Skin epidermis (tissue), 12 donors: ENCODE measurements at regions not wholly inside any gene's neighbourhood (a gene's known extent, or its start where the extent isn't known, plus 50 kb on each side); places are given as distances from the start of the nearest gene placed in this dataset.

Source experiments
- H3K27ac ChIP-seq, 21 experiments: fragments of 200-600 bp; sonication (generic) in 11 of 21; one replicate each; pipeline ENCODE4 v1.5.0; 2020; ENCODE audit warnings: mild to moderate bottlenecking in 3 of 21, inconsistent platforms in 2 of 21, moderate library complexity in 2 of 21
- H3K4me3 ChIP-seq, 7 experiments: fragments of 200-600 bp; sonication (generic) in 2 of 7; one replicate each; pipeline ENCODE4 v1.5.0; 2020; ENCODE audit warnings: inconsistent platforms in 2 of 7, mild to moderate bottlenecking in 2 of 7, moderate library complexity in 1 of 7

DNA sequence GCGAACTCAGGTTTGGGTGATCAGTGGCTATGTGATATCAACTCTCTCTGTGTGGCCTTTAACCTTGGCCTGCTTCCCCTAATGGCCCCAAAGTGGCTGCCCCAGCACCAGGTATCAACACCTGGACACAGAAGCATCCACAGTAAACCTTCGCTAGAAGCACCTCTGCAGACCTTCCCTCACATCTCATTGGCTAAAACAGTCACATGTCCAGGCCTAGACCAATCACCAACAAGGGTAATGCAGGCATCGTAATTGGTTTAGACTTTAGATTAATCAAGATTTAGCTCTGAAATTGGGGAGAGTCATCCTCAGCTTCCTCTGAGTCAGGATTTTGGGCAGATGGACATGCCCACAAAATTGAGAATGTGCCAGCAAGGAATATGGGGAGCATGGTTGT lies 92.5 kb upstream of the MYL2 start:
- Histone ChIP-seq H3K27ac (no peak overlapping the region), H3K4me3 (no peak overlapping the region)

DNA sequence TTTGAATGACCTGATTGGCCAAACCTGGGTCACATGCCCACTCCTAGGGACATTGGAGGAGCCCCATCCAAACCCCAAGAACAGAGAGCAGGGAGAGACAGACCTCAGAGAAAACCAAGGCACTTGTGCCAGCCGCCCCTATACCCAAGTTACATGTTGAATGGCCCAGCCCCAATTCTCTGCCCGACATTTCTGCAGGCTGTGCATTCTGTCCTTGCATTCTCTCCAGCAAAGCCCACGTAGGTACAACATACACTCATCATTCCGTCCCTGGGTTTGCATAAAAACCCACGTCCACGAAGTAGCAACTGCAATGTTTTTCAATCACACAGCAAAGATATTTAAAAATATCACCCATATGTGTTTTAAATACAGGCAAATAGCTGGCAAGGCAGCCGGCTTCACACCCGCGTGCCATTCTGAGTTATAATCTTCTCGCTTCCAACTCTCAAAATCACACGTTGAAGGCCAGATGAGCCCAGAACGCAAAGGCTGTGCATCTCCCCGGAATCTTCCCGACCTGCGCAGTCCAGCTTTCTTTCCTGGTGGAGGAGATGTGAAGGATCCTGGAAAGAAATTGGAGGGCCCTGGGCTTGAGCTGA lies 91.7 kb upstream of the MYL2 start:
- Histone ChIP-seq H3K4me3 (no peak overlapping the region), H3K27ac (no peak overlapping the region)

DNA sequence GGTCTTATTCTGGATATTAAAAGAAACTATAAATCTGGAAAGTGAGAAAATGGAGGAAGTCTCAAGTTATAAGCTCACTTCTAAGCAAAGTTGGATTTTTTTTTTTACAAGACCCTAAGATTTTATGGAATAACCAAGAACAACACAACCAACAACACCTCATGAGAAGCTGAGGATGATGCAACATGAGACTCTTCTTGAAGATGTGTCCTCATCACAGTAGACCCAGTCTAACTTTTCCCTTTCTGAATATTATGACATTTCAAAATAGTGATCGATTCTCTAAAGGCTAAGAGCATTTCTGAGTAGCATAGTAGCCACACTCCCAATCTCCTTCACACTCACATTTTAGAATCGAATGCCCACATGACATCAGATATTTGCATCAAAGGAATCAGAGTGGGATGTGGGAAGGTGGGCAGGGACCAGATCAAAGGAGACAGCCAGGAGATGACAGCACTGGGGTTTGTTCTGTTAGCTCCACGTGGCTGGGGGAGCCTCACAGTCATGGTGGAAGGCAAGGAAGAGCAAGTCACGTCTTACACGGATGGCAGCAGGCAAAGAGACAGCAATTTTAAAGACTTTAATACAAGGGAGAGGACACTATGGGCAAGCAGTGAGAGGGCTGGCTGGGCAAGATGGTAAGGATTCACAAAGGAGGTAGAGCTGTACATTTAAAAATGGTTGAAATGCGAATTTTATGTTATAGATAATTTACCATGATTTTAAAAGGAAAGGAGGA lies 90.7 kb upstream of the MYL2 start:
- Histone ChIP-seq H3K27ac (no peak overlapping the region), H3K4me3 (no peak overlapping the region)

DNA sequence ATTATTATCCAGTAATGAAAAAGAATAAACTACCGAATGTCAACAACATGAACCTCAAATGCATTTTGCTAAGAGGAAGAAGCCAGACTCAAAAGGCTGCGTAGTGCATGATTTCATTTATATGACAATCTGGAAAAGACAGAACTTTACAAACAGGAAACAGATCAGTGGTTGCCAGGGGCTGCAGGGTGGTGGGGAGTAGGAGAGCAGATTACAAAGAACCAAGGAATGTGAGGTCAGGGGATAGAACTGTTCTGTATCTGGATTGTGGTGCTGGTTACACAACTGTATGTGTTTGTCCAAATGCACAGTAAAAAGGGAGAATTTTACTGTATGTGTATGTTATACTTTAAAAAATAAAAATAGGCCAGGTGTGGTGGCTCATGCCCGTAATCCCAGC lies 89.7 kb upstream of the MYL2 start:
- H3K27ac ChIP-seq: no peak overlapping the region
- H3K4me3 ChIP-seq: no peak overlapping the region

DNA sequence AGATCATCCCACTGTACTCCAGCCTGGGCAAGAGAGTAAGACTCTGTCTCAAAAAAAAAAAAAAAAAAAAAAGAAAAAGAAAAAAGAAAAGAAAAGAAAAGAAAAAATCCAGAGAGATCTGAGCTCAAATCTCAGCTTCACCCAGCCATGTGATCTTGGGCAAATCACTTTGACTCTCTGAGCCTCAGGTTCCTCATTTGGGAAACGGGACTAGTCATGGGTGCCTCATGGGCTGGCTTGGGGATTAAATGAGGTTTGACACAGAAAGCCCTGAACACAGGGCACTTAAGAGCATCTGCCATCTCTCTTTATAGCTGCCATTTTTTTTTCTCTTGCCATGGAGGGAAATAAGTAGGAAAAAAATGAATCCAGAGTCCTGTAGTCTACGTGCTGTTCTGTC lies 86.2 kb upstream of the MYL2 start:
- no peak overlapping the region for H3K4me3 ChIP-seq
- no peak overlapping the region for H3K27ac ChIP-seq

DNA sequence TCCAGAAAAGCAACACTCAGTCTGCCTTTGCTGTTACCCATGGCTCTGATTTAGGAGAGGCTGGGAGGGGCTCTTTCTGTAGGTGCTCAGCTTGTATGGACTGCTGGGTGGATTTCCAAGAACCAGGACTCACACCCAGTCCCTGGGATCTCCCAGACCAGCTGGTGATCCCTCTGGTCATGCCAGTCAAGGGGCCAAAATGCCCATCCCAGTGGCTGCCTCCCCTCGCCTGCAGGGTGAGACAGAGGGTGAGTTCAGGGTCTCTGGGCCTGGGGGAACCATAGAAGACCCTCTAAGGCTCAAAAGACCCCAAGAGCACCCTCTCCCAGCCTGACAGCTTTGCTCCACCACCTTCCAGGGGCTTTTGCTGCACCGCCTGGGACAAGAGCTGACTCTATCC lies 78.6 kb upstream of the MYL2 start:
- Histone ChIP-seq H3K27ac (no peak overlapping the region), H3K4me3 (no peak overlapping the region)

DNA sequence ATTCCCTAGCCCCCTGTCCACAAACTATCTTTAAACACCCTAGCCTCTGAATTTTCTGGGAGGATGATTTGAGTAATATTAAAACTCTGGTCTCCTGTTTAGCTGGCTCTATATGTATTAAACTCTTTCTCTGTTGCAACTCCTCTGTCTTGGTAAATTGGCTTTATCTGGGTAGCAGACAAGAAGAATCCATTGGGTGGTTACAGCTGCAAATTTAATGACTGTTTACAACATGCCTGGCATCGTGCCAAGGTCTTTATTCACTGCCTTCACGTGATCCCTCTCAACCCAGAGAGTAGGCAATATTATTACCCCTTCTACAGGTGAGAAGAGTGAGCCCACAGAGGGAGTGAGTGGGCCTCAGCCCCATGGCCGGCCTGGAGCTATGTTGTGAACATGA lies 77.8 kb upstream of the MYL2 start:
- H3K4me3 ChIP-seq: no peak overlapping the region

DNA sequence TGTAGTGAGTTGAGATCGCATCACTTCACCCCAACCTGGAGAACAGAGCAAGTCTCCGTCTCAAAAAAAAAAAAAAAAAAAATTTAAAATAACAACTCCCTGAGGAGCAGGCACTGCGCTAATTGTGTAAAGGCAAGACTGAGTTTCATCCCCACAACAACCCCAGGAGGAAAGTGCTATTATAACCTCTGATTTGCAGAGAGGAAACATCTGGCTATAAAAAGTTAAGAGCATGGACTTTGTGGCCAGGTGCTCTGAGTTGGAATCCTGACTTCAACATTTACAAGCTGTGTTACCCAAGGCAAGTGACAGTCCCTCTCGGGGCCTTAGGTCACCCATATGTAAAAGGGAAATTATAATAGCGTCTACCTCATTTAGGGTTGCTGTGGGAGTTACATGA lies 76.0 kb upstream of the MYL2 start:
- Histone ChIP-seq H3K4me3 (no peak overlapping the region), H3K27ac (no peak overlapping the region)

More for the DNA sequence above, 77.8 kb upstream of the MYL2 start:
- H3K27ac ChIP-seq: no peak overlapping the region

DNA sequence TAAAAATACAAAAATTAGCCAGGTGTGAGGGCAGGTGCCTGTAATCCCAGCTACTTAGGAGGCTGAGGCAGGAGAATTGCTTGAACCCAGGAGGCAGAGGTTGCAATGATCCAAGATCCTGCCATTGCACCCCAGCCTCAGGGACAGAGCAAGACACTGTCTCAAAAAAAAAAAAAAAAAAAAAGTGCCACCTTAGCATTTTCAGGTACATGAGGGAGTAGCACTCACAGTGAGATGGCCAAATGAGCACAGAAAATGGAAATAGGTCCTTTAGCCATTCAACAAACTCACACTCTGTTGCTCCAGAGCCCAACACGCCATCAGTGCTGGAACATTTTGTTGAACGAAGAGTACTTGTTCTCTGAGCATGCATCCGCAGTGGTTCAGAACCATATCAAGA lies 75.2 kb upstream of the MYL2 start:
- no peak overlapping the region for H3K27ac ChIP-seq

DNA sequence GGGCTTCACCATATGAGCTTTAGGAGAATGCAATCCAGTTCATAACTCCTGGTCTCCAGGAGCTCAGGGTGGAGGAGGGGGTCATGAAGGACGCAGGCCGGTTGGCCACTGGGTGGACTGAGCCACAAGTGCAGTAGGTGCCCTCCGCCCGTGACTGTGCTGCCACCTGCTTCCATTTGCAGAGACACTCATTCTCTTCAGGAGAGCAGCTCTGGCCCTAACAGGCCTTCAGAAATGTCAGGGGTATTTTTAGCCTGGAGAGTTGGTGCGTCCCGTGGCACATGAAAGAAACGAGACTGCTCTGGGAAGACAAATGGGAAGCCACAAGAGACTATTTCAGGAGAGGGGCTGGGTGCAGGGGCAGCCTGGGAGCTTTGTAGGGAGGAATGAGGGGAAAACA lies 74.6 kb upstream of the MYL2 start:
- Histone ChIP-seq H3K27ac (no peak overlapping the region), H3K4me3 (no peak overlapping the region)

More for the DNA sequence above, 75.2 kb upstream of the MYL2 start:
- no peak overlapping the region for H3K4me3 ChIP-seq

DNA sequence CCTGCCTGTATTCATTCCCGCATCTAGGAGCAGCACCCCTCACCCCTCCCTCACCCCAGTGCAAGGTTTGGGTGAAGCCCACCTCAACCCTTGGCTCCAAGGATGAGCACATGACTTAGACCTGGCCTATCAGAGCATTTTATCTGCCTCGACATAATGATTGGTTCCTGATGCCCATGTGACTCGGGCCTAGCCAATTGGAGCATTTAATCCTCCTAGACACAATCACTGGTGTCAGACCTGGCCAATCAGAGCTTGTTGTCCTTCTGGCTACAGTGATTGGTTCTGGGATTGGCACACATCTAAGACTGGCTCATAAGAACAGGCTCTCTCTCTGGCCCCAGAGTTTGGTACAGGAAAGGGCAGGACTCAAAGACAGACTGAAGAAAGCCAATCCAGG lies 73.1 kb upstream of the MYL2 start:
- Histone ChIP-seq H3K27ac (no peak overlapping the region), H3K4me3 (no peak overlapping the region)

DNA sequence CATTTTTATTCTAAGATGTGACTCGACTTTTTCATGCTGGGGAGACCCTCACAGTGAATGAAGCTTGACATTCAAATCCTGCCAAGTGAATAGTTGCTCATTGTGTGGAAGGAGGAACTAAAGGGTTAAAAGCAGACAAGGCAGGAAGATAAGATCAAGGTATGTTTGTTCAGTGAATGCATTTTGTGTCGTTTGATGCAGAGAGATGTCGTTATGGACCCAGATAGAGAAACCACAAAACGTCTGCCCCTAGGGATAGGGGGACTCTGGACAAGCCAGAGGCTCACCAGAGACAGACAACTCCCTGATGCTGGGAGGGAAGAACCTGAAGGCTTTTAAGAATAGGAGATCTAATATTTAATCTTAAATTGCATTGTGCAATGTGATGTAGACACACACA lies 72.5 kb upstream of the MYL2 start:
- no peak overlapping the region for H3K27ac ChIP-seq
- no peak overlapping the region for H3K4me3 ChIP-seq

DNA sequence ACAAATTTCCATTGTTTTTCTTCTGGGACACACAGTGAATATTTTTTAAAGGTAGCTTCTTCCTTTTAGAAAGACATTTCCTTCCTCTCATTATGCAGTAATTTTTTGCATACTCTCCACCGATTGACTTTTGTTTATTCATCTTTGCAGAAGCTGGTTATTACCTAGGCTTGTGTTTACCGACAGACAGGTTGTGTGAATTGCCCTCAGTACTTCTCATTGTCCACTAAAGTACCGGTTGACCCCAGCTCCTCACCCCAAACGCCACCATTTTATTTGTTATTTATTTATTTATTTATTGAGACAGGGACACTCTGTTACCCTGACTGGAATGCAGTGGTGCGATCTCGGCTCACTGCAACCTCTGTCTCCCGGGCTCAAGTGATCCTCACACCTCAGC lies 63.4 kb upstream of the MYL2 start:
- no peak overlapping the region for H3K27ac ChIP-seq
- no peak overlapping the region for H3K4me3 ChIP-seq

DNA sequence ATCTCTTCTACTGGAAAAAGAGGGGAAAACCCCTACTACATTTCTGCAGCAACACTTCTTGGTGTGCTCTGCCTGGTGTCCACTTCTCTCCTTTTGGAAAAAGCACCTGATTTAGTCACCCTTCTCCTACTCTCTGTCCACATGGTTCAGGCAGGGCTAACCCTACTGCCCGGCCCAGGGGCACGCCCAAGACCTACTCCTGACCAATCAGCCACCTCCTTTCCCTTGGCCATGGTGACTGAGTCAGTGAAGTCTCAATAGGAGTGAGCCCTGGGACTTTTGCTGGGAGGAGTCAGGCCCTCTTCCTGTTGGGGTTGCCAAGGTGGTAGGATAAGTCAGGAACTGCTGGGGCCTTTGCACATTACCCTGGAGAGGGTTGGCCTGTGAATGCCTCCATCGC lies 52.5 kb upstream of the MYL2 start:
- H3K4me3 ChIP-seq: no peak overlapping the region
- no peak overlapping the region for H3K27ac ChIP-seq

DNA sequence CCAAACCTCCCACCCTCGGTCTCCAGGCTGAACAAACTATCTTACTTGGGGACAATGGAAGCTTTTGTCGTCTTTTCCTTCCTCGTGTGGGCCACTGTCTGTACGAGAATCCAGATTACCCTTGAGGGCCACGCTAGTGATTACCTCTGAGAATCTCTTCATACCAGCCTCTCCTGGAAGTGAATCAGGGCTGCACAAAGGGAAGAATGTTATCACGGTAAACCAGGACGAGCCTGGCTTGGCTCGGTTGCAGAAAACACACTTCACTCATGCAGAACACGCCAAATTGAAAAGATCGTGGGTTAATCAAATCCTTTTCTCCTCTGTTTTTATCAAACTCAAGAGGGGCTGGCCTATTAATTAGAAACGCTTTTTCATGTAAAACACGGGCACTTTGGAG lies 51.6 kb upstream of the MYL2 start:
- H3K4me3 ChIP-seq: no peak overlapping the region
- H3K27ac ChIP-seq: no peak overlapping the region

DNA sequence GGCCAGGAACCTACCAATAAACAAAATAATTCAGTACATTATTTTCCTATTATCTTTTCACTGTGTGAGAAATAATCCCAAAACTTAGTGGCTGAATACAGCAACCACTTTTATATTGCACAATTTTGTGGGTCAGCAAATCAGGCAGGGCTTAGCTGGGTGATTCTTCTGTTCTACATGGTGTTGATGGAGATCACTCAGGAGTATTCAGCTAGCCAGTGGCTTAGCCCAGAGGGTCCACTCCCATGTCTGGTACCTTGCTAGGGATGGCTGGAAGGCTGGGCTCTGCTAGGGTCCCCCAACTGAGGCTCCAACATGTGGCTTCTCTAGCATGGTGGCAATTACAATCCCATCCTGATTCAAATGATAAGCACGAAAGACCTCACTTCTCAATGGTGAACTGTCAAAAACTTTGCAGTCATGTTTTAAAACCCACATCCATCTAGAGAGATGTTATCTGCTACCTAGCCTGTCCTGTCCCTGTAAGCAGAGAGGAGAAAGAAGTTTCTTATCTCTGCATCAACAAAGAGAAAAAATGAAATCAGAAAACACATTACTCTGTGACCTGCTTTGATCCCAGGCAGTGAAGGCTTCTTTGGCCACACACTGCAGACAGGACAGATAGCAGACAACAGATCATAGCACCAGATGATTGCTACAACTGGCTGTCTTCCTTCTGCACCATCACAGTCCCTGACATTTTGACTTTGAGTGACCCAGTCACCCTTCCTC lies 51.0 kb upstream of the MYL2 start:
- H3K27ac ChIP-seq: no peak overlapping the region
- H3K4me3 ChIP-seq: no peak overlapping the region
